ENCODE measurements at regions not wholly inside any gene's neighbourhood (a gene's known extent, or its start where the extent isn't known, plus 50 kb on each side); places are given as distances from the start of the nearest gene placed in this dataset.

GRCh38 chr11:29319210-29319609 lies 697.6 kb downstream of the KCNA4 start:
- CTCF ChIA-PET: no interaction called here
- Histone ChIP-seq H3K4me1 (ENCODE audit: control insufficient read depth in 2 of 2, insufficient read depth in 2 of 2, low read length in 2 of 2) (no peaks in the 10 kb centered on the region), H4K20me1 (ENCODE audit: control insufficient read depth, insufficient read depth, low read length, poor library complexity, severe bottlenecking) (no peaks in the 10 kb centered on the region), H3K4me3 (ENCODE audit: control extremely low read depth in 1 of 5, extremely low read depth in 1 of 5, insufficient read depth in 1 of 5, low read depth in 2 of 5, low read length in 4 of 5) (no peak overlapping the region), H2AFZ (ENCODE audit: insufficient read depth, low read depth, low read length, poor library complexity, severe bottlenecking) (no peak overlapping the region), H3K27ac (ENCODE audit: low read length in 2 of 2) (no peak overlapping the region), H3K36me3 (replicated peaks in 1 of 2; ENCODE audit: control extremely low read depth in 1 of 2, control insufficient read depth in 1 of 2, extremely low read depth in 1 of 2, insufficient read depth in 2 of 2, low read length in 1 of 2) (no peaks in the 10 kb centered on the region), H3K9ac (ENCODE audit: low read length) (no peak overlapping the region), H3K9me3 (ENCODE audit: control extremely low read depth in 1 of 3, control insufficient read depth in 2 of 3, insufficient read depth in 1 of 3, low read length in 2 of 3) (no peaks in the 10 kb centered on the region), H3K27me3 (replicated peaks in 1 of 4; ENCODE audit: control extremely low read depth in 1 of 4, control insufficient read depth in 3 of 4, insufficient read depth in 4 of 4, low read length in 3 of 4) (no peaks in the 10 kb centered on the region), H3K4me2 (replicated peaks; ENCODE audit: low read depth, low read length, poor library complexity, severe bottlenecking) (no peak overlapping the region), H3K79me2 (ENCODE audit: control insufficient read depth, insufficient read depth, low read length) (no peaks in the 10 kb centered on the region)
- WGBS (ENCODE audit: insufficient coverage): no CpG with 5 or more reads among the region's 1 CpG
- DNase-seq (no peak), ATAC-seq (ENCODE audit: low read depth) (no peak)
- TF ChIP-seq CTCF (IDR thresholded peaks at IDR 0.05) (no peak), EZH2 (IDR thresholded peaks at IDR 0.05; ENCODE audit: borderline replicate concordance, insufficient read depth, low read depth, low read length, poor library complexity, severe bottlenecking) (no peak)
- Mint-ChIP-seq H3K27me3 (no peaks in the 10 kb centered on the region), H3K27ac (no peak overlapping the region), H3K4me3 (no peak overlapping the region), H3K4me1 (no peaks in the 10 kb centered on the region), H3K9me3 (ENCODE audit: insufficient read depth) (no peaks in the 10 kb centered on the region)
- POLR2A ChIA-PET: no interaction called here
- intact Hi-C loops (cut with micrococcal nuclease): no loop called here

- H2AFZ ChIP-seq (ENCODE audit: insufficient read depth, low read depth, low read length, poor library complexity, severe bottlenecking): no peak overlapping the region
- DNase-seq: no peak
- H3K4me1 ChIP-seq (ENCODE audit: control insufficient read depth in 2 of 2, insufficient read depth in 2 of 2, low read length in 2 of 2): no peaks in the 10 kb centered on the region
- no peaks in the 10 kb centered on the region for H3K27me3 ChIP-seq (replicated peaks in 1 of 4; ENCODE audit: control extremely low read depth in 1 of 4, control insufficient read depth in 3 of 4, insufficient read depth in 4 of 4, low read length in 3 of 4)
- H3K79me2 ChIP-seq (ENCODE audit: control insufficient read depth, insufficient read depth, low read length): no peaks in the 10 kb centered on the region
- no peak overlapping the region for H3K27ac Mint-ChIP-seq
- H3K27ac ChIP-seq (ENCODE audit: low read length in 2 of 2): no peak overlapping the region
- no peak overlapping the region for H3K4me3 ChIP-seq (ENCODE audit: control extremely low read depth in 1 of 5, extremely low read depth in 1 of 5, insufficient read depth in 1 of 5, low read depth in 2 of 5, low read length in 4 of 5)
- no peaks in the 10 kb centered on the region for H3K9me3 ChIP-seq (ENCODE audit: control extremely low read depth in 1 of 3, control insufficient read depth in 2 of 3, insufficient read depth in 1 of 3, low read length in 2 of 3)
- H3K4me3 Mint-ChIP-seq: no peak overlapping the region
- intact Hi-C loops (cut with micrococcal nuclease): no loop called here
- ChIA-PET CTCF (no interaction called here), POLR2A (no interaction called here)
- no peak overlapping the region for H3K9ac ChIP-seq (ENCODE audit: low read length)
- H3K4me1 Mint-ChIP-seq: no peaks in the 10 kb centered on the region
- no peaks in the 10 kb centered on the region for H3K36me3 ChIP-seq (replicated peaks in 1 of 2; ENCODE audit: control extremely low read depth in 1 of 2, control insufficient read depth in 1 of 2, extremely low read depth in 1 of 2, insufficient read depth in 2 of 2, low read length in 1 of 2)
- no peaks in the 10 kb centered on the region for H3K27me3 Mint-ChIP-seq
- no peaks in the 10 kb centered on the region for H3K9me3 Mint-ChIP-seq (ENCODE audit: insufficient read depth)
- TF ChIP-seq CTCF (IDR thresholded peaks at IDR 0.05) (no peak), EZH2 (IDR thresholded peaks at IDR 0.05; ENCODE audit: borderline replicate concordance, insufficient read depth, low read depth, low read length, poor library complexity, severe bottlenecking) (no peak)
- H4K20me1 ChIP-seq (ENCODE audit: control insufficient read depth, insufficient read depth, low read length, poor library complexity, severe bottlenecking): no peaks in the 10 kb centered on the region
- no peak for ATAC-seq (ENCODE audit: low read depth)
- no peak overlapping the region for H3K4me2 ChIP-seq (replicated peaks; ENCODE audit: low read depth, low read length, poor library complexity, severe bottlenecking)
- no CpG with 5 or more reads among the region's 3 CpGs for WGBS (ENCODE audit: insufficient coverage)
These were observed 698.5 kb downstream of the KCNA4 start for GRCh38 chr11:29318134-29318845.

Measured in B cell (primary cell).